ENCODE measurements at regions not wholly inside any gene's neighbourhood (a gene's known extent, or its start where the extent isn't known, plus 50 kb on each side); places are given as distances from the start of the nearest gene placed in this dataset.

- Histone ChIP-seq H3K36me3 (replicated peaks in 1 of 2; ENCODE audit: control insufficient read depth in 1 of 2, insufficient read depth in 2 of 2, low read length in 1 of 2) (no peaks in the 10 kb centered on the region), H3K4me3 (ENCODE audit: low read depth in 2 of 2, low read length in 1 of 2) (no peak overlapping the region), H3F3A (replicated peaks; ENCODE audit: insufficient read depth) (no peaks in the 10 kb centered on the region), H4K20me1 (ENCODE audit: insufficient read depth) (no peaks in the 10 kb centered on the region), H2AFZ (ENCODE audit: low read depth) (no peak overlapping the region), H3K9ac (no peak overlapping the region), H3K79me2 (ENCODE audit: insufficient read depth) (no peaks in the 10 kb centered on the region), H3K9me3 (no peaks in the 10 kb centered on the region), H3K27ac (ENCODE audit: low read depth in 2 of 2, low read length in 1 of 2) (no peak overlapping the region), H3K4me2 (no peak overlapping the region), H3K9me2 (no peaks in the 10 kb centered on the region), H3K4me1 (ENCODE audit: control insufficient read depth in 1 of 2, insufficient read depth in 2 of 2, low read depth in 1 of 2, low read length in 1 of 2) (no peaks in the 10 kb centered on the region), H3K27me3 (ENCODE audit: insufficient read depth) (no peaks in the 10 kb centered on the region)
- 44% methylated on average over 12 of the region's 13 CpGs for WGBS (ENCODE audit: low lambda C conversion rate)
- CTCF ChIA-PET = no interaction called here
- POLR2A ChIA-PET = no interaction called here
- TF ChIP-seq RXRA (IDR thresholded peaks at IDR 0.05; ENCODE audit: borderline replicate concordance, low read depth) (no peak), FOXM1 (IDR thresholded peaks at IDR 0.05; ENCODE audit: low read depth) (no peak), EZH2phosphoT487 (IDR thresholded peaks at IDR 0.05; ENCODE audit: borderline replicate concordance, low read depth) (no peak), MXI1 (IDR thresholded peaks at IDR 0.05; ENCODE audit: low read depth, low read length) (no peak), MEF2A (IDR thresholded peaks at IDR 0.05; ENCODE audit: borderline replicate concordance, low read depth) (no peak), SIN3A (IDR thresholded peaks at IDR 0.05; ENCODE audit: borderline replicate concordance, low read depth, low read length) (no peak), ELF1 (IDR thresholded peaks at IDR 0.05) (no peak), GATA2 (CRISPR knock-in tag; IDR thresholded peaks at IDR 0.05) (no peak), CHD2 (IDR thresholded peaks at IDR 0.05; ENCODE audit: low read length, partially characterized antibody) (no peak), MAX (IDR thresholded peaks at IDR 0.05; ENCODE audit: low read depth) (no peak), JUND (IDR thresholded peaks at IDR 0.05) (no peak), FOSL2 (IDR thresholded peaks at IDR 0.05; ENCODE audit: borderline replicate concordance, low read depth) (no peak), CTCF (IDR thresholded peaks at IDR 0.05) (no peak), TCF12 (IDR thresholded peaks at IDR 0.05) (no peak), RCOR1 (IDR thresholded peaks at IDR 0.05; ENCODE audit: low read length) (no peak), TEAD4 (IDR thresholded peaks at IDR 0.05; ENCODE audit: borderline replicate concordance, insufficient read depth) (no peak)
- TF ChIP-seq, protein P1, sequence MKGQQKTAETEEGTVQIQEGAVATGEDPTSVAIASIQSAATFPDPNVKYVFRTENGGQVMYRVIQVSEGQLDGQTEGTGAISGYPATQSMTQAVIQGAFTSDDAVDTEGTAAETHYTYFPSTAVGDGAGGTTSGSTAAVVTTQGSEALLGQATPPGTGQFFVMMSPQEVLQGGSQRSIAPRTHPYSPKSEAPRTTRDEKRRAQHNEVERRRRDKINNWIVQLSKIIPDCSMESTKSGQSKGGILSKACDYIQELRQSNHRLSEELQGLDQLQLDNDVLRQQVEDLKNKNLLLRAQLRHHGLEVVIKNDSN (IDR thresholded peaks at IDR 0.05; ENCODE audit: borderline replicate concordance, low read depth) = no peak
- no peak for DNase-seq
These were observed 384.8 kb downstream of the CNTN6 start for GRCh38 chr3:1477669-1478068.

GRCh38 chr3:1495466-1495865 is 402.6 kb downstream of the CNTN6 start:
- Histone ChIP-seq H3F3A (replicated peaks; ENCODE audit: insufficient read depth) (no peaks in the 10 kb centered on the region), H3K4me2 (no peak overlapping the region), H3K9ac (no peak overlapping the region), H4K20me1 (ENCODE audit: insufficient read depth) (no peaks in the 10 kb centered on the region), H3K79me2 (ENCODE audit: insufficient read depth) (no peaks in the 10 kb centered on the region), H3K9me3 (peaks cover 4% of the 10 kb centered on the region; the same call in 1 of the 2 replicates), H3K4me3 (ENCODE audit: low read depth in 2 of 2, low read length in 1 of 2) (no peak overlapping the region), H3K27ac (ENCODE audit: low read depth in 2 of 2, low read length in 1 of 2) (no peak overlapping the region), H3K27me3 (ENCODE audit: insufficient read depth) (no peaks in the 10 kb centered on the region), H2AFZ (ENCODE audit: low read depth) (no peak overlapping the region), H3K36me3 (replicated peaks in 1 of 2; ENCODE audit: control insufficient read depth in 1 of 2, insufficient read depth in 2 of 2, low read length in 1 of 2) (no peaks in the 10 kb centered on the region), H3K4me1 (ENCODE audit: control insufficient read depth in 1 of 2, insufficient read depth in 2 of 2, low read depth in 1 of 2, low read length in 1 of 2) (no peaks in the 10 kb centered on the region; a peak in 1 of 4 replicates), H3K9me2 (no peaks in the 10 kb centered on the region; the same call in 1 of the 2 replicates)
- TF ChIP-seq, protein P1 (IDR thresholded peaks at IDR 0.05; ENCODE audit: borderline replicate concordance, low read depth) = no peak
- TF ChIP-seq YY1 (IDR thresholded peaks at IDR 0.05; ENCODE audit: low read depth) = no peak
- no peak for TF ChIP-seq EP300 (IDR thresholded peaks at IDR 0.05; ENCODE audit: borderline replicate concordance in 1 of 2, low read depth in 1 of 2, low read length in 1 of 2)
- no peak for TF ChIP-seq FOXJ3 (CRISPR knock-in tag; IDR thresholded peaks at IDR 0.05)
- no peak for TF ChIP-seq RCOR1 (IDR thresholded peaks at IDR 0.05; ENCODE audit: low read length)
- TF ChIP-seq ELF1 (IDR thresholded peaks at IDR 0.05) = no peak
- TF ChIP-seq FOXM1 (IDR thresholded peaks at IDR 0.05; ENCODE audit: low read depth) = no peak
- TF ChIP-seq USF2 (IDR thresholded peaks at IDR 0.05; ENCODE audit: borderline replicate concordance, low read depth, low read length) = no peak
- TF ChIP-seq MEF2A (IDR thresholded peaks at IDR 0.05; ENCODE audit: borderline replicate concordance, low read depth) = no peak
- no peak for TF ChIP-seq EZH2phosphoT487 (IDR thresholded peaks at IDR 0.05; ENCODE audit: borderline replicate concordance, low read depth)
- TF ChIP-seq NRF1 (IDR thresholded peaks at IDR 0.05; ENCODE audit: low read depth, low read length) = no peak
- ChIA-PET CTCF (no interaction called here), POLR2A (no interaction called here)
- no peak for DNase-seq
